ENCODE measurements at regions not wholly inside any gene's neighbourhood (a gene's known extent, or its start where the extent isn't known, plus 50 kb on each side); places are given as distances from the start of the nearest gene placed in this dataset.

DNA sequence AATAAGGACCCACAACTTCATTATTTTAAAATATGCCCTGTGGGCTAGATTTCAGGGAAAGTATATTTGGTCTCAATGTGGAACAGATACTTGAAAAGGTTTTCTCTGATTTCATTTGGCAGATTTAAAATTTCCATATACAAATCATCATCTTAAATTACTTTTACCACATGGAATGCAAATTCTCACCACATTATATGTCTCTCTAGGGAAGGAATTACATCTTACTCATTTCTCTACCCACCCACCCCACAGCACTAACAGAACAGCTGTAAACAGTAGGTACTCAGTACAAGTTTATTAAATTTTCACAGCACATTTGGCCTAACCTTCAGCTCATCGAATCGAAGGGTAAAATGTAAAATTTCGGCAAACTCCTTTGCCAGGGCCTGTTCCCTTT is 104.0 kb downstream of the CYRIA start:
- DNase-seq (ENCODE audit: low spot score) = no peak

DNA sequence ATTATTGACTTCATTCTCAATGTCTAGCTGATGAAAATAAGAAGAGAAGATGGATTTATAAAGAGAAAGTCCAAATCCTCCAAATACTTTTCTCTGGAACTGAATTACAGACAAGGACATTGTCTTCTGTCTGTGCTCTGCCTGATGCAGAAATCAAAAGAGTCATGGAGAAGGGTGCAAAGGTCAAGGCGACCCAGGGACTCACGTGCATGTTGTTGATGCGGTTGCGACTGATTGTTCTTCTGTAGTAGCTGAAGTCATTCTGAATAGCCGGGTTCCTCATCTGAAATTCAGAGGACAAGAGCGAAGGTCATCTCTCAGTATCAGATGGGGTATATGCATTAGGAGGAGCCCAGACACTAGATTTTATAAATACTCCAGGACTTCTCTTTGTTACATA is 104.4 kb downstream of the CYRIA start:
- DNase-seq (ENCODE audit: low spot score) = no peak

DNA sequence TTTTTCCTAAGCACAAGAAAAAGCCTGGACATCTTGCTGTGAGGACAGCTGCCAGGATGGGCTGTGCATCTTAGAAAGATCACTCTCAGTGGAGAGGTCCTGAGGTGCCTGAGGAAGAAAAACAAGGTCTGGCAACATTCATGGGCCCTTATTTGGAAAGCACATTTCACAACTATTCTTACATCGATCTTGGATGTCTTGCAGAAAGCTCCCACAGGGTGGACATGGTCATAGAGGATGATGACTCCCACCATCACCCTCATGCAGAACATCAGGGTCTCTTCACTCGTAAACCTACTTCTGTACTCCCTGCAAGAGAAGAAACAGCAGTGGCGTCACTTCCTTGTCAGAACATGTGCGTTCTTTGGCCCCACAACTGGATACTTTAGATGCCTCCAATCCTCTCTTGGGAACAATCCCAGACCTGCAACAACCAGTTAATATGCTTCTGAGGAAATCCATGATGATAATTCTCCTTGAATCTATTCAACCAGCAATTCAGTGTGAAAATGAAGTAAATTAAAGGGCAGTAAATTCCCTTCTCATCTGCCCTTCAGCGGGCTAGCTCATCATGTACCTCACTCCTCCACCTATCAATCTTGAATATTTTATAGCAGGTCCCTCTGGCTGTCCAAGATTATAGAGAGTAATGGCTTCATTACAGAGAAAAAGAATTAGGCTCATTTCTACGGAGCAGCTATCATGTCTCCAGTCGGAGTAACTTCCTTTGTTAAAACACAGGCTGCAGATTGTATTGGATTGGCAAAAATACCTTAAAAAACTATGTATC is 106.2 kb downstream of the CYRIA start:
- DNase-seq (ENCODE audit: low spot score) = no peak

DNA sequence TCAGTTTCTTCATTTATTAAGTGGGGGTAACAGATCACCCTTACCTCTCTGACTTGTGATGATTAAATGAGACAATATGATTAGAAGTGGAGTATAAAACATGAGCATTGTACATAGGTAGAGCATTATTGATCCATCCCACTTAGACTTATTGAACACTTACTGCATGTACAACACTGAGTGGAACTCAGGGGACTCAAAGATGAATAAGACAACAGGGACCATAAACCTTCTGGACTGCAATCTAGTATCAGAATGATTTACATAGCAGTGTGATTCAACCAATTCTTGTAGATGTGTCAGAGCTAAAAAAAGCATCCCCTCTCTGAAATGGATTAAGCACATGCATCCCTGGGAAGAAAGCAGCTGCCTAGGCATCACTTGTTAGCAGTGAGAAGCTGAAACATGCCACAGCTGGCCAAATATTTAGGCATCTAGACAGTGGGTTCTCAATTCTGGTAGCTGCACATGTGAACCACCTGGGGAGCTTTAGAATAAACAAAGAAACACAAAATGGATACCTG is 111.5 kb downstream of the CYRIA start:
- DNase-seq (ENCODE audit: low spot score) = no peak

DNA sequence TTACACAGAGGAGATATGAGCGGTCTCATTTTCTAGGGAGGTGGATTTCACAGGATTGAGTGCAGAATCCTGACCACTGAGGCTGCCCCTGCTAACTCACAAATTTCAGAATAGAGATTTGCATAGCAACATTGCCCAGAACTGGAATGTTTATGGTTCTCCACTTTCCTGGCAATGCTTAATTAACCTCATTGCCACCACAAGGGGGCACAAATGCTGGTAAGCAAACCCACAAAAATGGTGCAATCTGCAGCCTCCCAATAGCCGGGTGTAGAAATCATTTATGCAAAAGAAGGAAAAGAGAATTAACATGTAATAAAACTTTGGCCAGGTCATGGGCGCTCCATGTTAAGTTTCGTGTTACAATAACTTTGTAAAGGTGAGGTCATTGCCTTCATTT is 112.4 kb downstream of the CYRIA start:
- DNase-seq (ENCODE audit: low spot score) = peak; percentile 43

DNA sequence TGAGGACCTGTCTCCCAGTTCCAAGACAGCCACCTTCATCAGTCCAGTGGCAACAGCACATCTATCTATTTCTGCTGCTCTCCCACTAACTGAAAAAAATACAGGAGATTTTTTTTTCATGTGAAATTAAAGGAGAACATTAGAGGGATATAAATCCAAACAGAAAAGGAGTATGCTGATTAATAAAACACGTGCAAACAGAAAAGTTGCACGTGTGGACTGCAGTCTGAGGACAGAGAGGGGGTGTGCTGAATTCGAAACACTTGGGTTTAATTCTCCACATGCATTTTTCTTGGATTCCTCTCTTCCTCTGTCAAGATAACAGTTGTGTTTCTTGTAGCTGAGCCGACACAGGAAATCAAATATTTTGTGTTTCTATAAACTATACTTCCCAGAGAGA is 113.4 kb downstream of the CYRIA start:
- no peak for DNase-seq (ENCODE audit: low spot score)

DNA sequence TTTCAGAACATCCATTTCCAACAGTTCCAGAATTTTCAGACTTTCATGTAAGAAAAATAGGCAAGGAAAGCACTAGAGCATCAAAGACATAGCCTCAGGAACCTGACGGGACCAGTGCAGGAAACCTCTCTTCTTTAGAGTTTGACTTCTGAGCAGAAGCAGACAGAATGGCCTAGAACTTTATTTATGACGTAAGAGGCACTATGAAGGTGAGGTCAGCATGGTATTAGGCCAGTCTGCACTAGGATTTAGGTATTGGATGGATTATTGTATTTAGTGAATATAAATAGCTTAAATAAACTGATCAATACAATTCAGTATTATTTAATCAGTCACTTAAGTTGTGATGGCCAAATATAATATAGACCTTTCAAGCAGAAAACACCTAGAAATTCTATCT is 117.6 kb downstream of the CYRIA start:
- no peak for DNase-seq (ENCODE audit: low spot score)

DNA sequence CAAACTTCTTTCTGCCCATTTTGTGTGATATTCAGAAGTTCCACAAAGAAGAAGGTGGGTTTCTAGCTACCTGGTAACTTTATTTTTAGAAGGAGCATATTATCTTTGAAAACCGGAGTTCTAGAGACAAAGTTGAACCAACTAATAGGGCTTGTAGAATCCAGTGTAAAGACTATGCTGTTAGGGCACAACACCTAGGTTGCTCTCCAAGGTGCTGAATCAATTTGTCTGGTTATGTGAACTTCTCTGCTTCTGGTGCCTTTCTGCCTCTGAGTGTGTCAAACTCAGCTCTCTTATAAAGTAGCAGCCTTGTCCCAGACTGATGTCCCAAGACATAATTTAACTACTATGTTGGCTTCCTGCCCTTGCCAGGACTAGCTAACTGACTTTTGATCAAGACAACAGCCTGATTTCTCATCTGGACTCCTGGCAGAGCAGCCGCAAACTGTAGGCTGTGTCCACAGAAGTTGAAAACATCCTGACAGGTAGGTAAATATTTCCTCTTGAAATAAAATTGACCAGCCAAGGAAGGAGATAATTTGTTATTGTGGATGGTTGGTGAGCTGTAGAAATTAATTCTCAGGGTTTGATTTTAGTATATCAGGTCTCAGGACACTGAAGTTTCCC is 119.4 kb downstream of the CYRIA start:
- DNase-seq (ENCODE audit: low spot score) = no peak

DNA sequence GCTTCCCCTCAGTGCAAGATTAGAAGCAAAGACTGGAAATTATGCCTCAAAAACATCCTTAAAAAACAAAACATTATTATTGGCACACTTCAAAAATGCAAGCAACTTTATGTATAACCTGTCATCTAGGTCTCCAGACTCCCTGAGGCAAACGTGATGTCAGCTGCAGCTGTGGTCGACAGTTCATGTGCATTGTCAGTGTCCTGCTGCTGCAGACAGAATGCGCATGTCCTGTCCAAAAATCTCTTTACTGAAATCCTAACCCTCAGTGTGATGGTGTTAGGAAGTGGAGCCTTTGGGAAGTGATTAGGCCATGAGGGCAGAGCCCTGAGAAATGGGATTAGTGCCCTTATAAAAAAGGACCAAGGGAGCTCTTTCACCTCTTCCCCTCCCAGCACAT is 126.9 kb downstream of the CYRIA start:
- DNase-seq (ENCODE audit: low spot score) = no peak

DNA sequence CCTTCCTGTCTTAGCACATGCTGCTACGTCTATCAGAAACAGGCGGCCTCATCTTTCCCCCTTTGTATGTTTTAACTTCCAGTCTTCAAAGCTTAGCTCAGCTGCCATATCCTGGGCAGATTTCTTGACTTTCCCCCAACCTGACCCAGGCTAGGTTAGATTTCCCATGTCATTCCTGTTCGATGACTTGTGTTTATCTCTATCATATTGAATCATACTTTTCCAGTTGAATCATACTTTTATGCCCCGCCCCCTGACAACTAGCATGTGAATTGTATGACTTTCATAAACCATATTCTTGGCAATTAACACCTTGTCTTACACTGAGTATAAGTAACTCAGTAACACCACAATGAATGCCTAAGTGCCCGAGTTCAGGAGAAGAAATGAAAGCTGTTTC is 128.3 kb downstream of the CYRIA start:
- DNase-seq (ENCODE audit: low spot score) = no peak

DNA sequence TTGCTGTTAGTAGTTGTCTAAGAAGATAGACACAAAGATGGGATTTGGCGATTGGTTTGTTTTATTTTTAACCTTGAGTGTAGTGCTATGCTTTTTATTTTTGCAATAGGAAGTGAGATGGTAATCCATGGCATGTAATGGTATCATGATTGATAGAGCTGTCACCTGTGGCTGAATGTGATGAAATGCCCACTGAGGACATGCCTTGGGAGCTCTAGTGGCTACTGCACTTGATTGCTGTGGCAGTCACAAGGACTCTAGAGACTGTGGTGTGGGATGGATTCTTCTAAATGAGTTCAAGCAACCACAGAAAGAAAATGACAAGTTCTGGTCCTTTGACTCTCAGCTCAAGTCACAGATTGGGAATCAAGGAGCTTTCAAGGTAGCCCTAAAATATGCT is 139.4 kb downstream of the CYRIA start:
- no peak for DNase-seq (ENCODE audit: low spot score)

DNA sequence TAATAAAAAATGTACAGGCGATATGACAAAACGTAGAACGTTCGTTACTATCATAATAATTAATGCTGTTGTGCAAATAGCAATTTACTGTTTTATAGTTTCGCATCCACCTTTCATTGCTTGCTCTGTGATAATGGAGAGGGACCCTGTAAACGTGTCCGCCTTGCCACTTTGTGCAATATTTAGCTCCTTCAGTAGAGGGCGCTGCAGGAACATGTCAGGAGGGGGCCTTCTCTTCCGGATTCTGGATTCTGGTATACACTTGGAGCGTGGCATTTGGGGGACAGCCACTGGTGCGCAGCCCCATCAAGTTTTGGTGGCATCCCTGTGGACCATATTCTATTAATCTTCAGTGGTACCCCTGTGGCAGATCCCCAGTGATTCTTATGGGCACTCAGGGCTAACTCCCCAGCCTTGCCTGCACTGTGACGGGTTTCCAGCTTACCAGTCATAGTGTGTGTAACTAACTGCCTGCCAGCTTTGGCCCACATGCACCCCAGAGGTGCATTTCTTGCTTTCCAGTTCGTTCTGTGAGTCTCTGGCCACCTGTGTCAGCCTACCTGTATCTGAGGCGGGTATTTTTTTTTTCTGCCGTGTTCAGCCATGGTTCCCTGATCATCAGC is 140.3 kb downstream of the CYRIA start:
- DNase-seq (ENCODE audit: low spot score) = peak; percentile 37

DNA sequence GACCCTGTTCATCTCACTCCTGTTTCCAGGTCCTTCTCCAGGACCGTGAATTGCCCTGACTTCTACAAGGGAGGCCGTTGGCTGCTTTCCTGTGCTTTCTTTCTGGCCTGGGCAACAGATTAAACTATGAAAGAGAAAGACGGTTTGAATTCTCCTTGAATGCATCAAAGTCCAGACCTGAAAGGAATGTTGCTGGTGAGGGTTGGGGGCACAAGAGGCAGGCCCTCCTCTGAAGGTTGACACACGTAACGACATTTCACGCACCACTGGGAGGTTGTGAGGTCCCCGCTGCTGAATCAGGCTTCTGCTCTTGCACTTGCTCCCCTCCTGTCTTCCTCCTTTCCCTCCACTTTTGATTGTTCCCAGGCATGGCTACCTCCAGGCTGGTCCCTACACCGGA is 141.9 kb downstream of the CYRIA start:
- no peak for DNase-seq (ENCODE audit: low spot score)

DNA sequence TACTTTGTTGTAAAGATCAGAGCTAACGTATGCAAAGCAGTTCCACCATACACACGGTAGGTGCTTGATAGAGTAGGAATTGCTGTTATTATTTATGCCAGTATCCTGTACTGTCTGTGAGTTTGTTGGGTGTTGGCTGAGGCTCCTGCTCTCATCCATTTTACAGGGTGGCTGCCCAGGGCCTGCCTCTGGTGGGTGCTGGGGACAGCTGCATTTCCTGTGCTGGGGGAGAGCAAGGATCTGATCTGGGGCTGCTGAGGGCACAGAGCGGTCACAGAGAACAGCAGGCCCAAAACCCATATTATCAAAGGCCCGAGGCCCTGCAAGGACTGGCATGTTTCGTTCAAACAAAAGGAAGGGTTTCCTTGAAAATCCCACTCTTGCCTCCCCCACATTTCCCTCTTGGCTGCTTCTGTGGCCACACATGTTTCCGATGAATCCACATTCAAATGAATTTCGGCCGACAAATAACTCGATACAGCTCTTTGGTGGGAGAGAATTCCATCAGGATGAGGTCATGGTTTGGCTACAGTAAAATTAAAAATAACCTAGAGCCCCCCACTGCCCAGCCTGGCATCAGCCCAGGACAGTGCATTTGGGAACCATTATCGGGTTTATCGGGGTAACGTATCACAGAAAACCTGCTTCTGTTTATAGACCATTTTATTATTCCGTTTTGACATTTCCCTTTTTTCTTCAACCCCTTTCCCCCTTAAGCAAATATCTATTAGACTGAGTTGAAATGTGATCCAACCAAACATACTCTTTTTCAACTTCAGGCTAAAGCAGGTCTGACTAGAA is 143.4 kb downstream of the CYRIA start:
- DNase-seq (ENCODE audit: low spot score) = no peak

DNA sequence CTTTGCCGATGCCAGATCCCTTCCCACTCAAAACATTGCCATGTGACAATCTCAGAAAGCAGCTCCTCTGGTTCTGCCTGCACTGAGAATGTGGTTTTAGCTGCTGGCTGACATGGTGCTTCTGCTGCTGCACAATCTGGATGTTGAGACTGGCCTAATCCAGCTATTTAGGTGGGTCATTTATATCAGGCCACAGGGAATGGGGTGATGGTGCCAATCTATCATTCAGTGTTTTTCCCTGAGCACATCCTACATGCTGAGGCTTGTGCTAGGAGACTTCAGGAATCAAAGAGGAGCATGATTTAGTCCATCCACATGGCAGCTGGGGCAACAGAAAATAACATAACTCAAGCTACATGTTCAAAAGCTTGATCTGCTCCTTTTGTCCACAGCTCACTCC is 144.7 kb downstream of the CYRIA start:
- no peak for DNase-seq (ENCODE audit: low spot score)

DNA sequence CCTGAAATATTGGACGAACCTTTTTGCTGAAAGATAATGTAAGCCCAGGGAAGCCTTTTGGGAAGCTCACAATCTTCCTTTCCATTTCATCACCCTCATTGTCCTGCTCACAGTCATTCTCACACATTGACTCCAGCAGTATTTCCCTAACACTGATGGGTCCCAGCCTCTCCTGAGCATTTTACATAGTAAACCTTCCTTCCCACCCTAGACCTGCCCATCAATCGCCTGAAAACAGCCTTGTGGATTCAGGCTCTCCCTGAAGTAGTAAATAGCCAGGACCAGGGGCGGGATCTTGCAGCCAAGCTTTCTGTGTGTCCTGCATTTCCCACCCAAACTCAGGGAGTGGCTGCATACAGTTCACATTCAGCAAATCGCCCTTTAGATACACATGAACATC is 149.9 kb downstream of the CYRIA start:
- no peak for DNase-seq (ENCODE audit: low spot score)

DNA sequence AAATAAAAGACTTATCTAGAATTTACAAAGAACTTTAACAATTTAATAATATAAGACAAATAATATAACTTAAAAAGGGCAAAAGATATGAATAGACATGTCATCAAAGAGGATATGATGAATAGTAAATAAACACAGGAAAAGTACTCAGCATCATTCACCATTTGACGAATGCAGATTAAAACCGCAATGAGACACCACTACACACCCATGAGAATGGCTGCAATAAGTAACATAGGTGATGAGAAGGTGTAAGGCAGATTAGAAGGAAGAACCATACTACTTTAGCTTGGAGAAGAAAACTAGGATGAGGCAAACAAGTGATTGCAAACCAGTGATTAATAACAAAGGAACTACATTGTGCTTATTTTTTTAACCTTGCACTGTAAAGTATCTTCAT is 152.0 kb downstream of the CYRIA start:
- DNase-seq (ENCODE audit: low spot score) = no peak

DNA sequence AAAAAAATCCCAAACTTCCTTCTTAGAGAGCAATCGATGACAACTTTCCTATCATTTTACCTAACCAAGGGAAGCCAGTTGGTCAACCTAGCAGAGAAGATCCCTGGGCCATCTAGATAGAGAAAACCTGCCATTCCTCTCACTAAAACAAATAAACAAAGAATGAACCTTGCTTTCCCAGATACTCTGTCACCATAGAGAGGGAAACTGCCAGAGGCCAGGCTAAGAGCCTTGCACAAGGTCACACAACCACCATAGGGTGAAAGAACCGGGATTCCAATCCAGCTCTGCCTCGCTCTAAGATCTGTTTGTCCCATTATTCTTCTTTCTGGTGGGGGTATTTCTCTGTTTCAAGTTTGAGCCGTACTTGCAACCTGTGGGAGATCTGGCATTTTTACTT is 154.6 kb downstream of the CYRIA start:
- no peak for DNase-seq (ENCODE audit: low spot score)

DNA sequence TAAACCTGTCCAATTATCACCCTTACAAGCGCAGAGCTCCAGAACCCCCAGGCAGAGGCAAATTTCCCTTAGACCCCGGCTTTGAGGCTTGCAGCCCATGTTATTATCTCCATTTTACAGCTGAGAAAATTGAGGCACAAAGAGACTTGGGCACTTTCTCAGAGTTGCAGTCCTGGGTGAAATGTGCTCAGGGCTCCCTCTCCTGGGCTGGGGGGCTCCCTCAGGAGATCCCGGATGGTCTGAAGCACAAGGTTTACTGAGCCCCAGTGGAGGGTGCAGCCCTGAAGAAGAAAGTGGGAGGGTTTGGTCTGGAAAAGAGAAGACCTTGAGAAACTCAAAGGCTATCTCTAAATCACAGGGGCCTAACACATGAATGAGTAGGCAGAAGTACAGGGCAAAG is 156.6 kb downstream of the CYRIA start:
- DNase-seq (ENCODE audit: low spot score) = no peak

DNA sequence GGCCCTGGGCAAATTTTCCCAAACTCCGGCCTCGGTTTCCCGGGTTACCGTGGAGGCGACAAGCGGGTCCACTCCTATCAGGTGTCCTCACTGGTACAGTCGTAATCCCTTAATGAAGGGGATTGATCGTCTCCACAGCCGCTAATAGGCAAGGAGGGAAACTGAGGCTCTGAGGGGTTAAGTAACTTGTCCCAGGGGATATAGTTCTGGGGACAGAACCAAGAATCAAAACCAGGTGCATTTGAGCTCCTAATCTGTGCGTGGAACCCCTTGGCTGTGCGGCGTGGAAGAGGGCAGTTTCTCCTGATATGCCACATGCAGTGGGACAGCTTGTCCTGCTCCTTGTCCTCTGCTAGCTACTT is 157.2 kb downstream of the CYRIA start:
- no peak for DNase-seq (ENCODE audit: low spot score)

DNA sequence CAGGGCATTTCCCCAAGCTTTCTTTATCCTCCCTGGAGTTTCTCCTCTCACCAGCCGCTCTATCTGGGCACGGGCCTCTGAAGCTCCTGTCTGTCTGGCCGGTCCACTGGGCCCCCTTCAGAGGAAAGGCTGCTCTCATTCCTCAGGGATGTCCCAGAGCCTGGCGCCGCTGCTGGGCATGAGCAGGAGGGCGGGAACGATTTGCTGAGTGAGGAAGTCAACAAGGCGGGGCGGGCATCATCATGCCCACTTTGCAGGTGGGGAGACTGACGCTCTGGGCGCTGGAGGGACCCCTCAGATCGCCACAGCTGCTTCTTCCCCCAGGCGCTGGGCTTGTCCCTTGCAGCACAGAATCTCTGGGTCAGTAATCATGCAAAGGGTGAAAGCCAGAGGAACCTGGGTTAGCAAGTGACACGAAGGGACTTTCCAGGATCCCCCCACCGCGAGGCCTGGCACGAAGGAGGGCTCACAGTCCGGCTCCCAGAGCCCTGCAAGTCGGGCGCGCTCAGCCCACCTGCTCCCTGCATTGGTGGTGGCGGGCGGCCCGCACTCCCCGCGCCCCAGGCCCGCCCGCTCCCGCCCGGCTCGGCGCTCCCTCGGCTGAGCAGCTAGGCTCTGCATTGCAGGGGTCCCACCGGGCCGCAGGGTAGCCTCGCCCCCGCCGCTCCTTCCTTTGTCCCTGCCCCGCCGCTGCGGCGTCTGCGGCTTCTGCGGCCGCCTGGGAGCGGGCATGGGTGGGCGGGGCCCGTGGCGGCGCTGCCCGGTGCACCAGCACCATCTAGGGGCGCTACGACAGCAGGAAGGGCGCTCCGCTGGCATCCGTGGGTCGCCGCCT is 157.8 kb downstream of the CYRIA start:
- DNase-seq (ENCODE audit: low spot score) = peak; percentile 91

DNA sequence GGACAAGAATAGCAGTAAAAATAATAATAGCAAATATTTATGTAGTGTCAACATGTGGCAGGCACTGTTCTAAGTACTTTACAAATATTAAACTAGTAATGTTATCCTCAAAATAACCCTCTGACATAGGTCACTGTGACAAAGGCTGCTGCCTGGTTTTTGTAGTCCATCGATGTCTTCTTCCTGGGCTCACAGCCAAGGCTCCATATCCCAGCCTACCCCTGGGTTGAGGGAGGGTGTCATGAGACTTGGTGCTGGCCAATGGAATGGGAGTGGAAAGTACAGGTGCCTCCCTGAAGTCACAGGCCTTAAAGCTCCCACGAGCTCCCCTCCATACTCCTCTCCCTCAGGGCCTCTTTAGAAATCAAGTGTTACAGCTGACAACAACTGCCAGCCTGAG is 159.3 kb downstream of the CYRIA start:
- DNase-seq (ENCODE audit: low spot score) = no peak
